Uterus (tissue), 3 donors: ENCODE measurements at regions not wholly inside any gene's neighbourhood (a gene's known extent, or its start where the extent isn't known, plus 50 kb on each side); places are given as distances from the start of the nearest gene placed in this dataset.
"Not testable (repeated sequence)": the region's sequence is repeated elsewhere in the genome, so short reads cannot be mapped to it uniquely, and the experiment has no call there.

ENCODE experiments used
- DNase-seq, 2 donors: peaks; one replicate each; pipeline ENCODE4 v3.0.0-alpha.2; 2019 to 2020
- H3K27ac ChIP-seq, 2 donors: fragments of 200-600 bp; sonication (generic); 1 replicate in 1 of 2; 2 replicates in 1 of 2; pipeline ENCODE4 v1.5.1; 2016 to 2018
- H3K27me3 ChIP-seq, 2 donors: fragments of 200-600 bp; sonication (generic); one replicate each; pipeline ENCODE4 v1.5.1; 2018 to 2019; ENCODE audit warnings: control low read depth in 1 of 2
- H3K36me3 ChIP-seq, 2 donors: fragments of 200-600 bp; sonication (generic); one replicate each; pipeline ENCODE4 v1.5.1; 2019; ENCODE audit warnings: control low read depth in 1 of 2
- H3K4me1 ChIP-seq, 2 donors: fragments of 200-600 bp; sonication (generic); one replicate each; pipeline ENCODE4 v1.5.1; 2018 to 2019; ENCODE audit warnings: control low read depth in 1 of 2
- H3K4me3 ChIP-seq, 2 donors: fragments of 200-600 bp; sonication (generic); 1 replicate in 1 of 2; 2 replicates in 1 of 2; pipeline ENCODE4 v1.5.1; 2018 to 2019; ENCODE audit warnings: mild to moderate bottlenecking in 1 of 2
- H3K9me3 ChIP-seq, 2 donors: fragments of 200-600 bp; sonication (generic); one replicate each; pipeline ENCODE4 v1.5.1; 2019; ENCODE audit warnings: control low read depth in 1 of 2
- intact Hi-C: fragments of 100-400 bp; cut with DNase I; formaldehyde crosslinking; loops from one replicate; pipeline ENCODE4 v1.15.1; 2023; ENCODE audit warnings: low total_unique reads
- donor health status: DM: yes; HTN: yes; CAD: no.

- H3K4me1 ChIP-seq, H3K36me3 ChIP-seq, H3K9me3 ChIP-seq, H3K4me3 ChIP-seq, H3K27ac ChIP-seq, intact Hi-C loops, H3K27me3 ChIP-seq, DNase-seq: not testable (repeated sequence)
Measured at GRCh38 chr14:19132836-19133120, 165.5 kb downstream of the POTEM start.

- H3K4me3 ChIP-seq, H3K36me3 ChIP-seq, intact Hi-C loops, H3K4me1 ChIP-seq, DNase-seq, H3K27ac ChIP-seq, H3K27me3 ChIP-seq, H3K9me3 ChIP-seq: not testable (repeated sequence)
Measured at GRCh38 chr14:19157106-19157709, 190.0 kb downstream of the POTEM start.

DNA sequence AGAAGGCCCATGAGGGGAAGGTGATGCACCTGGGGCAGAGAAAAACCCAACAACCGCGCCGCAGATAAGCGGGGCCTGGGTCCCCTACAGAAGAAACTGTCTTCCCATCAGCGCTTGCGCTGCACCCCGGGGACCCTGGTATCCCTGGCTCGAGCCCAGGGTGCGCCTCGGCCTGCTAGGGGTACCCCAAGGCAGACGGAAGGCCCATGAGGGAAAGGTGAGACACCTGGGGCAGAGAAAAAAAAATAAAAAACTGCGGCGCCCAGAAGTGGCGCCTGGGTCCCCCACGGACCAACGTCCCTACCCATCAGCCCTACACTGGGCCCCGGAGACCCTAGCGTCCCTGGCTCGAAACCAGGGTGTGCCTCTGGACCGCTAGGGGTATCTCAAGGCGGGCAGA lies 190.8 kb downstream of the POTEM start:
- H3K4me1 ChIP-seq, H3K4me3 ChIP-seq, DNase-seq, H3K36me3 ChIP-seq, H3K27ac ChIP-seq, intact Hi-C loops, H3K27me3 ChIP-seq, H3K9me3 ChIP-seq: not testable (repeated sequence)

GRCh38 chr14:19158588-19158987 lies 191.4 kb downstream of the POTEM start:
- H3K36me3 ChIP-seq, intact Hi-C loops, DNase-seq, H3K4me1 ChIP-seq, H3K9me3 ChIP-seq, H3K4me3 ChIP-seq, H3K27ac ChIP-seq, H3K27me3 ChIP-seq: not testable (repeated sequence)

GRCh38 chr14:19159003-19159625 lies 191.9 kb downstream of the POTEM start:
- H3K9me3 ChIP-seq, H3K4me3 ChIP-seq, H3K27me3 ChIP-seq, H3K27ac ChIP-seq, intact Hi-C loops, H3K4me1 ChIP-seq, H3K36me3 ChIP-seq, DNase-seq: not testable (repeated sequence)

DNA sequence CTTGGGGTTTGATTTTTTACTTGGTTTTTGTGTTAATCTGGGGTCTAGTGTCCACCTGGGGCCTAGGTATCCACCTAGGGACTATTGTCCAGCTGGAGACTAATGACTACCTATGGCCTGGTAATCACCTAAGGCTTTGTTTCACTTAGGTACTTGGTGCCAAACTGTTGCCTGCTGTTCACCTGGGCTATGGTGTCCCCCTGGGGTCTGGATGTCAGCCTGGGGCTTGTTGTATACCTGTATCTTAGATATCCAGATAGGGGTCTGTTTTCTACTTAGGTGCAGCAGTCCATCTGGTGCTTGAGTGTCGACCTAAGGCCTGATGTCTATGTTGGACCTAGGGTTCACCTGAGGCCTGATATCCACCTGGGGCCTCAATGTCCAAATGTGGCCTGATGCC lies 193.1 kb downstream of the POTEM start:
- H3K27me3 ChIP-seq, intact Hi-C loops, H3K4me3 ChIP-seq, H3K27ac ChIP-seq, H3K4me1 ChIP-seq, H3K9me3 ChIP-seq, DNase-seq, H3K36me3 ChIP-seq: not testable (repeated sequence)

- H3K27me3 ChIP-seq, H3K27ac ChIP-seq, H3K36me3 ChIP-seq, H3K9me3 ChIP-seq, DNase-seq, intact Hi-C loops, H3K4me3 ChIP-seq, H3K4me1 ChIP-seq: not testable (repeated sequence)
Measured at GRCh38 chr14:19161251-19162033, 194.2 kb downstream of the POTEM start.

DNA sequence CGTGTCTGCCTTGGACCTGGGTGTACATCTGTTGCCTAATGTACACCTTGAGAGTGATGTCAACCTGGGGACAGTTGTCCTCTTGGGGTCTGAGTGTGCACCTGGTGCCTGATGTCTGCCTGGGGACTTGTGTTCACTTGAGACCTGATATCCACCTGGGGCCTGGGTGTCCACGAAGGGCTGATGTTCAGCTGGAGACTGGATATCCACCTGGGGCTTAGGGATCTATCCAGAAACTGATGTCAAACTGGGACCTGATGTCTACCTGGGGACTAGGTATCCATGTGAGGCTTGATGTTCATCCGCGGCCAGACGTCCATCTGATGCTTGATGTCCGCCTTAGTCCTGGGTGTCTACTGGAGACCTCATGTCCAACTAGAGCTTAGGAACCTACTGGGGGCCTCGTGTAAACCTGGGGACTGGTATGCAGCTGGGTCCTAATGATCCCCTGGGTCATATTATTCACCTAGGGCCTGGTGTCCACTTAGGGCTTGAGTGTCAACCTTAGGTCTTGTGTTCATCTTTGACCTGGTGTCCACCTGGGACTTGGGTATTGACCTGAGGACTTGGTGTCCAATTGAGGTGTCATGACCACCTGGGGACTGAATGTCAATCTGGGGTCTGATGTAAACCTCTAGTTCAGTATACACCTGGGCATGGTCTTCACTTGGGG lies 194.9 kb downstream of the POTEM start:
- H3K36me3 ChIP-seq, H3K27me3 ChIP-seq, H3K27ac ChIP-seq, H3K4me3 ChIP-seq, H3K9me3 ChIP-seq, DNase-seq, H3K4me1 ChIP-seq, intact Hi-C loops: not testable (repeated sequence)

DNA sequence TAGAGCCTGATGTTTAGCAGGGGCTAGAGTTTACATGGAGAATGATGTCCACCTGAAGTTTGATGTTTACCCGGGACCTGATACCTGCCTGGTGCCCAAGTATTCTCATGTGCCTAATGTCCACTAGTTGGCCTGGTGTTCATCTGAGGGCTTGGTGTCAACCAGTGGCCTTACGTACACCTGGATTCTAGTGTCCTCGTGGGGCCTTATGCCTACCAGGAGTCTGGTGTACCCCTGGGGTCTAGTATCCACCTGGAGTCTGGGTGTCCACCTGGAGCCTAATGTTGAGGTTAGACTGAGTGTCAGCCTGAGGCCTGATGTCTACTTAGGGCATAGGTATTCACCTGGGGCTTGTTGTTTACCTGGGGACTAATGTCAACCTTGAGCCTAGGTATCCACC lies 195.7 kb downstream of the POTEM start:
- H3K27me3 ChIP-seq, intact Hi-C loops, H3K36me3 ChIP-seq, H3K27ac ChIP-seq, H3K4me3 ChIP-seq, H3K4me1 ChIP-seq, DNase-seq, H3K9me3 ChIP-seq: not testable (repeated sequence)

DNA sequence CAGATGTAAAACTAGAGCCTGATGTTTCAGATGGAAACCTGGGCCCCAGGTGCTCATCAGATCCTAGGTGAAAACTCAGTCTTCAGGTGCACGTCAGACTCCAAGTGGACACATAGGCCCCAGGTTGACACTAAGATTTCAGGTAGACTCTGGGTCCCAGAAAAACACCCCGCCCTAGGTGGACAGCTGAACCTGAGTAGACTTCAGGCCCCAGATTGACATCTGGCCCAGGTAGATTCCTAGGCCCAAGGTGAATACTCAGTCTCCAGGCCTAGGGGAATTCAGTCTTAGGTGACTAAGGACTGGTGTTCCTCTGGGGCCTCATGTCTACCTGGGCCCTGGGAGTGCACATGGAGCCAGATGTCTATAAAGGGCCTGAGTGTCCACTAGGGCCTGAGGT lies 196.7 kb downstream of the POTEM start:
- H3K4me1 ChIP-seq, H3K4me3 ChIP-seq, H3K36me3 ChIP-seq, intact Hi-C loops, H3K9me3 ChIP-seq, DNase-seq, H3K27me3 ChIP-seq, H3K27ac ChIP-seq: not testable (repeated sequence)

GRCh38 chr14:19164426-19164825 lies 197.2 kb downstream of the POTEM start:
- H3K36me3 ChIP-seq, H3K4me3 ChIP-seq, H3K4me1 ChIP-seq, H3K27me3 ChIP-seq, intact Hi-C loops, H3K27ac ChIP-seq, H3K9me3 ChIP-seq, DNase-seq: not testable (repeated sequence)

GRCh38 chr14:19166056-19166455 lies 198.8 kb downstream of the POTEM start:
- H3K4me1 ChIP-seq, H3K36me3 ChIP-seq, H3K4me3 ChIP-seq, H3K27me3 ChIP-seq, intact Hi-C loops, H3K27ac ChIP-seq, DNase-seq, H3K9me3 ChIP-seq: not testable (repeated sequence)

DNA sequence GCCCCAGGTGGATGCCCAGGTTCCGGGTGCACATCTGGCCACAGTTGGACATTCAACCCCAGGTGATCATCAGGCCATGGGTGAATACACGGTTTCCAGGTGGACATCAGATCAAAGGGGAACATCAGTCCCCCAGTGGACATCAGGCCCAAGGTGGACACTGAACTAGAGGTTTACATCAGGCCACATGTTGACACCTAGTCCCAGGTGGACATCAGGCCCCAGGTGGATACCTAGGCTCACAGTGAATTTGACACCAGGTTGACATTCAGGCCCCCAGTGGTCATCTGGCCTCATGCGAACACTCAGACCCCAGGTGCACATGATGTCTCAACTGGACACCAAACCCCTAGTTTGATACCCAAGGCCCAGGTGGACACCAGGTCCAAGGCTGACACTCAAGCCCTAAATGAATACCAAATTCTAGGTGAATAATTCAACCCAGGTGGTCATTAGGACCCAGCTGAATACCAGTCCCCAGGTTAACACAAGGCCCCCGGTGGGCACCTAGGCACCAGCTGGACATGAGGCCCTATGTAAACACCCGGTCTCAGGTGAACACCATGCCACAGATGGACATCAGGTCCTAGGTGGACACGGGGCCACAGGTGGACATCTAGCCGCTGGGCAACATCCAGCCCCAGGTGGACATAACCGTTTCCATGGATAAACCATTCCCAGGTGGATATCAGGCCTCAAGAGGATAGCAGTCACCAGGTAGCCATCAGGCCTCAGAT lies 200.4 kb downstream of the POTEM start:
- H3K27me3 ChIP-seq, H3K9me3 ChIP-seq, H3K36me3 ChIP-seq, DNase-seq, H3K27ac ChIP-seq, H3K4me3 ChIP-seq, intact Hi-C loops, H3K4me1 ChIP-seq: not testable (repeated sequence)
